Chondrocyte (in vitro differentiated cells): ENCODE measurements at regions not wholly inside any gene's neighbourhood (a gene's known extent, or its start where the extent isn't known, plus 50 kb on each side); places are given as distances from the start of the nearest gene placed in this dataset.

Experiments
- DNase-seq: peaks from one replicate; pipeline ENCODE4 v3.0.0; 2021; ENCODE audit warnings: mixed read lengths, low spot score
- H3K27ac Mint-ChIP-seq: one replicate; pipeline ENCODE4 v1.8.0; 2021; ENCODE audit warnings: mild to moderate bottlenecking, moderate library complexity, mixed read lengths; ENCODE audit not compliant: unreplicated experiment
- H3K27me3 Mint-ChIP-seq: 2 replicates; pipeline ENCODE4 v1.8.0; 2021; ENCODE audit warnings: low read depth, mixed read lengths
- H3K36me3 Mint-ChIP-seq: 2 replicates; pipeline ENCODE4 v1.8.0; 2021; ENCODE audit warnings: low read depth, mixed read lengths
- H3K4me1 Mint-ChIP-seq: 2 replicates; pipeline ENCODE4 v1.8.0; 2021; ENCODE audit warnings: low read depth, mild to moderate bottlenecking, mixed read lengths
- H3K4me3 Mint-ChIP-seq: one replicate; pipeline ENCODE4 v1.8.0; 2021; ENCODE audit warnings: mild to moderate bottlenecking, moderate library complexity, mixed read lengths; ENCODE audit not compliant: unreplicated experiment
- H3K9me3 Mint-ChIP-seq: 2 replicates; pipeline ENCODE4 v1.8.0; 2021; ENCODE audit warnings: low read depth, mixed read lengths
- CTCF ChIP-seq: fragments of 200-600 bp; sonication (generic); IDR thresholded peaks from 2 replicates; pipeline ENCODE4 v1.5.0; 2021; ENCODE audit warnings: antibody characterized with exemption, mild to moderate bottlenecking, moderate library complexity

- Mint-ChIP-seq H3K4me1 (peaks cover 25% of the 10 kb centered on the region), H3K27me3 (no peaks in the 10 kb centered on the region), H3K36me3 (no peaks in the 10 kb centered on the region)
Measured at GRCh38 chr14:51472881-51473280, 178.8 kb upstream of the FRMD6 start.

GRCh38 chr14:51473351-51473750 is 178.4 kb upstream of the FRMD6 start:
- no peak for DNase-seq
- Mint-ChIP-seq H3K4me3 (no peak overlapping the region), H3K4me1 (peaks cover 25% of the 10 kb centered on the region), H3K36me3 (no peaks in the 10 kb centered on the region), H3K27ac (no peak overlapping the region), H3K9me3 (no peaks in the 10 kb centered on the region), H3K27me3 (no peaks in the 10 kb centered on the region)
- TF ChIP-seq CTCF, result no peak

More at GRCh38 chr14:51472881-51473280, 178.8 kb upstream of the FRMD6 start:
- no peaks in the 10 kb centered on the region for H3K9me3 Mint-ChIP-seq
- DNase-seq, result no peak
- no peak for TF ChIP-seq CTCF
- no peak overlapping the region for H3K27ac Mint-ChIP-seq
- no peak overlapping the region for H3K4me3 Mint-ChIP-seq

- DNase-seq, result no peak
- H3K36me3 Mint-ChIP-seq, result no peaks in the 10 kb centered on the region
- TF ChIP-seq CTCF, result no peak
- H3K4me3 Mint-ChIP-seq, result no peak overlapping the region
- H3K27ac Mint-ChIP-seq, result no peak overlapping the region
- peaks cover 25% of the 10 kb centered on the region for H3K4me1 Mint-ChIP-seq
- no peaks in the 10 kb centered on the region for H3K27me3 Mint-ChIP-seq
- H3K9me3 Mint-ChIP-seq, result no peaks in the 10 kb centered on the region
Measured at GRCh38 chr14:51473808-51474565, 177.7 kb upstream of the FRMD6 start.

GRCh38 chr14:51474854-51475253 is 176.9 kb upstream of the FRMD6 start:
- Mint-ChIP-seq H3K4me3 (no peak overlapping the region), H3K4me1 (peaks cover 25% of the 10 kb centered on the region), H3K9me3 (no peaks in the 10 kb centered on the region), H3K27me3 (no peaks in the 10 kb centered on the region), H3K36me3 (no peaks in the 10 kb centered on the region), H3K27ac (no peak overlapping the region)
- no peak for TF ChIP-seq CTCF
- no peak for DNase-seq

- no peak for TF ChIP-seq CTCF
- H3K4me1 Mint-ChIP-seq, result peaks cover 20% of the 10 kb centered on the region
- no peak overlapping the region for H3K27ac Mint-ChIP-seq
- no peaks in the 10 kb centered on the region for H3K9me3 Mint-ChIP-seq
- no peak overlapping the region for H3K4me3 Mint-ChIP-seq
- no peak for DNase-seq
- H3K36me3 Mint-ChIP-seq, result no peaks in the 10 kb centered on the region
- no peaks in the 10 kb centered on the region for H3K27me3 Mint-ChIP-seq
Measured at GRCh38 chr14:51478175-51478621, 173.5 kb upstream of the FRMD6 start.
